ENCODE measurements at regions not wholly inside any gene's neighbourhood (a gene's known extent, or its start where the extent isn't known, plus 50 kb on each side); places are given as distances from the start of the nearest gene placed in this dataset.

- TF ChIP-seq EZH2 (IDR thresholded peaks at IDR 0.05) (no peak), POLR2AphosphoS5 (IDR thresholded peaks at IDR 0.05; ENCODE audit: borderline replicate concordance, low read depth, low read length) (no peak)
Measured at GRCh38 chr2:105584435-105585010, 160.2 kb upstream of the NCK2 start.

Measured in SK-N-MC (cell line).